Esophagus muscularis mucosa (tissue), 3 donors: ENCODE measurements at regions not wholly inside any gene's neighbourhood (a gene's known extent, or its start where the extent isn't known, plus 50 kb on each side); places are given as distances from the start of the nearest gene placed in this dataset.

Experiments
- POLR2A ChIP-seq: fragments of 450-650 bp; IDR thresholded peaks from one replicate; pipeline ENCODE4 v1.6.1; 2017; ENCODE audit warnings: antibody characterized with exemption, moderate library complexity, mild to moderate bottlenecking, low read depth
- POLR2AphosphoS5 ChIP-seq, 2 donors: sonication (generic); formaldehyde crosslinking; IDR thresholded peaks; one replicate each; pipeline ENCODE4 v1.6.1; 2017; ENCODE audit warnings: antibody characterized with exemption in 2 of 2
- TF ChIP-seq, protein P1 (sequence below), 3 experiments: fragments of 200-600 bp in 2 of 3; fragments of 450-650 bp in 1 of 3; sonication (generic) in 2 of 3; IDR thresholded peaks; one replicate each; pipeline ENCODE4 v1.5.1; 2017 to 2019; ENCODE audit warnings: antibody characterized with exemption in 3 of 3, mild to moderate bottlenecking in 2 of 3, moderate library complexity in 1 of 3

DNA sequence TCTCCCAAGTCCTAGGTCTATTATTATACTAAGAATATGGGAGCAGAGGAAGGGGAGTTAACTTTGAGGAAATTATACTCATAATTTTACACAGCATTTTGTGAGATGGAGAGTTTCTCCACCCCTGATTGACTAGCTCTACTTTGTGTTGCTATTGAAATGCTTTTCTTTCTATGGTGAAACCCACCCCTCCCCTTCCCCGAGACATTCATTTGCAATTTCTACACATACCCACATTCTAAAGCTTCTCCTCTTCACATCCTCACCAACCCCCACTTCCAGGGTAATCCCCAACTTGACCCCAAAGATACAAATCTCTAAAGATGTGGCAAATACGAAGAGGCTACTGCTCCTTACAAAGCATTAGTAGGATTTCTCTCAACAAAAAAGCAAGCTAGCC is 992.2 kb downstream of the BCL11A start:
- TF ChIP-seq, protein P1, sequence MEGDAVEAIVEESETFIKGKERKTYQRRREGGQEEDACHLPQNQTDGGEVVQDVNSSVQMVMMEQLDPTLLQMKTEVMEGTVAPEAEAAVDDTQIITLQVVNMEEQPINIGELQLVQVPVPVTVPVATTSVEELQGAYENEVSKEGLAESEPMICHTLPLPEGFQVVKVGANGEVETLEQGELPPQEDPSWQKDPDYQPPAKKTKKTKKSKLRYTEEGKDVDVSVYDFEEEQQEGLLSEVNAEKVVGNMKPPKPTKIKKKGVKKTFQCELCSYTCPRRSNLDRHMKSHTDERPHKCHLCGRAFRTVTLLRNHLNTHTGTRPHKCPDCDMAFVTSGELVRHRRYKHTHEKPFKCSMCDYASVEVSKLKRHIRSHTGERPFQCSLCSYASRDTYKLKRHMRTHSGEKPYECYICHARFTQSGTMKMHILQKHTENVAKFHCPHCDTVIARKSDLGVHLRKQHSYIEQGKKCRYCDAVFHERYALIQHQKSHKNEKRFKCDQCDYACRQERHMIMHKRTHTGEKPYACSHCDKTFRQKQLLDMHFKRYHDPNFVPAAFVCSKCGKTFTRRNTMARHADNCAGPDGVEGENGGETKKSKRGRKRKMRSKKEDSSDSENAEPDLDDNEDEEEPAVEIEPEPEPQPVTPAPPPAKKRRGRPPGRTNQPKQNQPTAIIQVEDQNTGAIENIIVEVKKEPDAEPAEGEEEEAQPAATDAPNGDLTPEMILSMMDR (IDR thresholded peaks at IDR 0.05) = no peak
- TF ChIP-seq POLR2A (no peak), POLR2AphosphoS5 (IDR thresholded peaks at IDR 0.05) (no peak)
